ENCODE measurements at regions not wholly inside any gene's neighbourhood (a gene's known extent, or its start where the extent isn't known, plus 50 kb on each side); places are given as distances from the start of the nearest gene placed in this dataset.

DNA sequence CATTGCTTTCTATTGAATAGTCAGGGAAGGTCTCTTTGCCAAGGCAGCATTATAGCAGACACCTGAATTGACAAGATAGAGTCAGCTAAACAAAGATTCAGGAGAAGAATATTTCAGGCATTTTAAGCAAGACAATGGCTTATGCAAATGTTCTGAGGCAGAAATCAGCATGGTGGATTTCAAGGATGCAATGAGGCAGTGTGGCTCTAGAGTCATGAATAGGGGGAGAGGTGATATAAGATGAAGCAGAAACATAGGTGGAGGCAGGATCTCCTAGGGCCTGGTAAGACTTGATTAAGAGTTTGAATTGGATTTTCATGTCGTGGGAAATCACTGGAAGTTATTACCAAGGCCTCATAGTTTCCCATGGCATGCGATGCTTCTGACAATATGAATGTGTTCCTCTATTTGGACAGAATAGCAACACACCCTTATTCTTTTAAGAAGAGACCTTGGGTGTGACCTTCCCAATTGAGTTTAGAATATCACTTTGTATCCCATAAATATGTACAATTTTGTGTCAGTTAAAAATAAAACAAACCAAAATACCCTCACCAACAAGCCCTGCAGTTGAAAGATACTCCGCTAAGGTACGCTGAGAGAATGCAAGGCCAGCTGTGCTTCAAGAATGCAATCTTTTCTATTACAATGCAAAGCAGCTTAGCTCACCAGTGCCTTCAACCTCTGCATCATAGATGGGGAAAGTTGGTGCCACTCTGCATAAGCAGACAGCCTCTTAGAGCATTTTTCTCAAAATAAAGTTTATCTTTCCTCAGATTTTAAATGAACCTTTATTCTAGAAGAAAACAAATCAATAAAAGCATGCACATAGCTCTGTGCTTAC lies 139.6 kb upstream of the SALL1 start:
- no peaks in the 10 kb centered on the region for H3K4me1 ChIP-seq (ENCODE audit: control insufficient read depth, extremely low read depth, insufficient read depth, low read length)
- no peaks in the 10 kb centered on the region for H4K20me1 ChIP-seq (replicated peaks; ENCODE audit: control insufficient read depth, extremely low read depth, insufficient read depth, low read length)
- intact Hi-C loops (cut with micrococcal nuclease) (no loop called here), dilution Hi-C loops (cut with MboI; ENCODE audit: extremely low pct_ligation_motif_present, low sequenced_read_pairs) (no loop called here)
- no peak overlapping the region for H3K4me2 ChIP-seq (ENCODE audit: insufficient read depth, low read length)
- POLR2A ChIA-PET, result no interaction called here
- DNase-seq (ENCODE audit: low read depth, low spot score) (no peak), FAIRE-seq (no peak)
- peaks cover 3% of the 10 kb centered on the region for H3K9me3 ChIP-seq (replicated peaks; ENCODE audit: control insufficient read depth, insufficient read depth, low read length)
- H3K9ac ChIP-seq (replicated peaks; ENCODE audit: extremely low read depth, insufficient read depth, low read length), result no peak overlapping the region
- no peak overlapping the region for H3K4me3 ChIP-seq (replicated peaks in 1 of 3; ENCODE audit: insufficient read depth in 1 of 3, low read depth in 1 of 3, low read length in 3 of 3)
- TF ChIP-seq JUN (IDR thresholded peaks at IDR 0.05; ENCODE audit: borderline replicate concordance, insufficient read depth, insufficient read length, low read depth) (no peak), MYC (IDR thresholded peaks at IDR 0.05; ENCODE audit: low read depth, low read length) (no peak), GATA2 (IDR thresholded peaks at IDR 0.05; ENCODE audit: insufficient read depth, insufficient read length, low read depth, low read length) (no peak), POLR2AphosphoS5 (IDR thresholded peaks at IDR 0.05; ENCODE audit: insufficient read depth, low read depth, low read length) (no peak), POLR2A (IDR thresholded peaks at IDR 0.05; ENCODE audit: low read depth, low read length) (no peak), EZH2 (IDR thresholded peaks at IDR 0.05; ENCODE audit: borderline replicate concordance, low read depth, low read length, severe bottlenecking) (no peak)
- TF ChIP-seq, protein P1, sequence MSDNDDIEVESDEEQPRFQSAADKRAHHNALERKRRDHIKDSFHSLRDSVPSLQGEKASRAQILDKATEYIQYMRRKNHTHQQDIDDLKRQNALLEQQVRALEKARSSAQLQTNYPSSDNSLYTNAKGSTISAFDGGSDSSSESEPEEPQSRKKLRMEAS (IDR thresholded peaks at IDR 0.05; ENCODE audit: insufficient read depth, insufficient read length), result no peak
- TF ChIP-seq, protein P2, sequence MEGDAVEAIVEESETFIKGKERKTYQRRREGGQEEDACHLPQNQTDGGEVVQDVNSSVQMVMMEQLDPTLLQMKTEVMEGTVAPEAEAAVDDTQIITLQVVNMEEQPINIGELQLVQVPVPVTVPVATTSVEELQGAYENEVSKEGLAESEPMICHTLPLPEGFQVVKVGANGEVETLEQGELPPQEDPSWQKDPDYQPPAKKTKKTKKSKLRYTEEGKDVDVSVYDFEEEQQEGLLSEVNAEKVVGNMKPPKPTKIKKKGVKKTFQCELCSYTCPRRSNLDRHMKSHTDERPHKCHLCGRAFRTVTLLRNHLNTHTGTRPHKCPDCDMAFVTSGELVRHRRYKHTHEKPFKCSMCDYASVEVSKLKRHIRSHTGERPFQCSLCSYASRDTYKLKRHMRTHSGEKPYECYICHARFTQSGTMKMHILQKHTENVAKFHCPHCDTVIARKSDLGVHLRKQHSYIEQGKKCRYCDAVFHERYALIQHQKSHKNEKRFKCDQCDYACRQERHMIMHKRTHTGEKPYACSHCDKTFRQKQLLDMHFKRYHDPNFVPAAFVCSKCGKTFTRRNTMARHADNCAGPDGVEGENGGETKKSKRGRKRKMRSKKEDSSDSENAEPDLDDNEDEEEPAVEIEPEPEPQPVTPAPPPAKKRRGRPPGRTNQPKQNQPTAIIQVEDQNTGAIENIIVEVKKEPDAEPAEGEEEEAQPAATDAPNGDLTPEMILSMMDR (IDR thresholded peaks at IDR 0.05; ENCODE audit: extremely low read depth in 1 of 2, insufficient read depth in 1 of 2, low read depth in 1 of 2, low read length in 2 of 2), result no peak
- no peaks in the 10 kb centered on the region for H3K36me3 ChIP-seq (ENCODE audit: control insufficient read depth in 2 of 2, extremely low read depth in 1 of 2, insufficient read depth in 2 of 2, low read length in 2 of 2)
- no TSS peak for BruUV-seq (replicated peaks)
- CTCF ChIA-PET, result no interaction called here
- H3K79me2 ChIP-seq (ENCODE audit: control insufficient read depth, insufficient read depth, low read length), result no peaks in the 10 kb centered on the region
- H3K9me1 ChIP-seq (replicated peaks; ENCODE audit: control insufficient read depth, extremely low read depth, insufficient read depth, low read length), result no peaks in the 10 kb centered on the region
- no peaks in the 10 kb centered on the region for H3K27me3 ChIP-seq (ENCODE audit: control insufficient read depth in 2 of 2, insufficient read depth in 2 of 2, low read length in 2 of 2)
- H3K27ac ChIP-seq (ENCODE audit: insufficient read depth, low read depth, low read length), result no peak overlapping the region
- H2AFZ ChIP-seq (ENCODE audit: low read depth, low read length), result no peak overlapping the region

Data from endothelial cell of umbilical vein (primary cell).